Kasumi-1 (cell line): ENCODE measurements at regions not wholly inside any gene's neighbourhood (a gene's known extent, or its start where the extent isn't known, plus 50 kb on each side); places are given as distances from the start of the nearest gene placed in this dataset.
"Not testable (repeated sequence)": the region's sequence is repeated elsewhere in the genome, so short reads cannot be mapped to it uniquely, and the experiment has no call there.

ENCODE experiments used
- DNase-seq, 2 experiments: peaks; one replicate each; lab custom pipeline; 2025; lab: John Stamatoyannopoulos, UW

- DNase-seq: not testable (repeated sequence)
These were observed 75.1 kb downstream of the KBTBD2 start for GRCh38 chr7:32816409-32816948.

- DNase-seq: not testable (repeated sequence)
These were observed 76.8 kb downstream of the KBTBD2 start for GRCh38 chr7:32814779-32815178.

- DNase-seq: no peak
These were observed 81.7 kb downstream of the KBTBD2 start for GRCh38 chr7:32809871-32810270.

DNA sequence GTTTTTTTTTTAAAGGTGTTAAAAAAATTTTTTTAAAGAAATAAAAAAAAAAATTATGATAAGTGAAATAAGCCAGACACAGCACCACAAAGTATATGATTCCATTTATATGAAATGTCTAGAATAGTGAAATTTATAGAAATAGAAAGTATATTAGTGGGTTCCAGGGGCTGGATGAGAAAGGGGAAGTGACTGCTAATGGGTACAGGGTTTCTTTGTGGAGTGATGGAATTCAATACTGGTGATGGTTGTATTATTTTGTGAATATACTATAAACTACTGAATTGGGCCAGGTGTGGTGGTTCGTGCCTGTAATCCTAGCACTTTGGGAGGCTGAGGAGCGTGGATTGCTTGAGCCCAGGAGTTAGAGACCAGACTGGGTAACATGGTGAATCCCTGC is 82.2 kb downstream of the KBTBD2 start:
- peak in 1 of 2 experiments; percentile 11 for DNase-seq

DNA sequence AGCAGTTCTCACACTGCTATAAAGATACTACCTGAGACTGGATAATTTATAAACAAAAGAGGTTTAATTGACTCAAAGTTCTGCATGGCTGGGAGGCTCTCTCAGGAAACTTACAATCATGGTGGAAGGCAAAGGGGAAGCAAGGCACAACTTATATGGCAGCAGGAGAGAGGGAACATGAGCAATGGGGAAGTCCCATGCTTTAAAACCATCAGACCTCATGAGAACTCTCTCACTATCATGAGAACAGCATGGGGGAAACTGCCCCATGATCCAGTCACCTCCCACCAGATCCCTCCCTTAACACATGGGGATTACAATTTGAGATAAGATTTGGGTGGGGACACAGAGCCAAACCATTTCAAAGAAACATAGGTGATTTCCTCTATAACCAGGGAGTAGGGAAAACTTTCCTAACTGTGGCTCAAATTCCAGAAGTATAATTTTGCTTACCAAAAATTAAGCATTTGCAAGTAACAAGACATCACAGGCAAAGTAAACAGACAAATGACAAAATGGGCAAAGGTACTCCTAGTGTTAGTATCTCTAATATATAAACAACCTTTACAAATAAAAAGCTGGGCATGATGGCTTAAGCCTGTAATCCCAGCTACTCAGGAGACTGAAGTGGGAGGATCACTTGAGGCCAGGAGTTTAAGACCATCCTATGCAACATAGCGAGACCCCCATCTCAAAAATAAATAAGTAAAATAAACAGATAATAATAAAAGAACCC is 88.0 kb downstream of the KBTBD2 start:
- DNase-seq: no peak

DNA sequence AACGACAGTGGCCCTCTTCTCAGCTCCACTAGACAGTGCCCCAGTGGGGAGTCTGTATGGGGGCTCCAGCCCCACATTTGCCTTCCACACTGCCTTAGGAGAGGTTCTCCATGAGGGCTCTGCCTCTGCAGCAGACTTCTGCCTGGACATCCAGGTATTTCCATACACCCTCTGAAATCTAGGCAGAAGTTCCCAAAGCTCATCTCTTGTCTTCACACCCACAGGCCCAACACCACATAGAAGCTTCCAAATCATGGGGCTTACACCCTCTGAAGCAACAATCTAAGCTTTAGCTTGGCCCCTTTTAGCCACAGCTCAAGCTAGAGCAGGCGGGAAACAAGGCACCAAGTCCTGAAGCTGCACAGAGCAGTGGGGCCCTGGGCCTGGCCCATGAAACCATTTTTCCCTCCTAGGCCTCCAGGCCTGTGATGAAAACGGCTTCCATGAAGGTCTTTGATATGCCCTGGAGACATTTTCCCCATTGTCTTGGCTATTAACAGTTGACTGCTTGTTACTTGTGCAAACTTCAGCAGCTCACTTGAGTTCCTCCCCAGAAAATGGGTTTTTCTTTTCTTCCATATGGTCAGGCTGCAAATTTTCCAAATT is 89.2 kb downstream of the KBTBD2 start:
- DNase-seq: no peak

GRCh38 chr7:32793053-32793452 is 98.5 kb downstream of the KBTBD2 start:
- not testable (repeated sequence) for DNase-seq

GRCh38 chr7:32790766-32791430 is 100.7 kb downstream of the KBTBD2 start:
- not testable (repeated sequence) for DNase-seq

GRCh38 chr7:32789266-32789665 is 102.3 kb downstream of the KBTBD2 start:
- not testable (repeated sequence) for DNase-seq

GRCh38 chr7:32788174-32788573 is 103.4 kb downstream of the KBTBD2 start:
- DNase-seq: not testable (repeated sequence)

DNA sequence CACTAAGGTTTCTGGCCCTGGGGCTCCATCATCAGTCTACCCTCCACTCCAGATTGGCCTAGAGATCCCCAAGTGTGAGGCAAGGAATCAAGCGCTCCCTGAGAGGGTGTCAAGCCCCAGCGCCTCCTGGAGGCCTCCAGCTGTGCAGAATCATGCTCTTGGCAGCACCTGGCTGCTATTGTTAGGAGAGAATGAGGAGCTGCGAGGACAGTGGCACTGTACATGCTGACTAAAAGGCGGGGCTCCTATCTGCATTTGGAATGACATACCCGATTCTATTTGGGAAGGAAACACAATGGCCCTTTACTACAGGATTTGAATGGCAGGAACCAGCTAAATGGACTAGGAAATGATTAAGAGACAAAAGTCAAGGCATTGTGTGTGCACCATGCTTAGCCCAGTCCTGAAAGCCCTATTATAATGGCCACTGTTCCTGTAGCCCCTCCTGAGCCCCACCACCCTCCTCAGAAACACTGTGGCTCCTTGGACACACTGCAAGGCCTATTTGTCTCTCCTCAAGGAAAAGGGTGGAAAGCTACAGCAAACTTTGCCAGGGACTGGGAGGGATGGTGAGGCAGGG is 106.1 kb downstream of the KBTBD2 start:
- not testable (repeated sequence) for DNase-seq

- DNase-seq: not testable (repeated sequence)
These were observed 111.7 kb downstream of the KBTBD2 start for GRCh38 chr7:32779895-32780294.

- no peak for DNase-seq
These were observed 112.4 kb downstream of the KBTBD2 start for GRCh38 chr7:32779167-32779566.

GRCh38 chr7:32777041-32777666 is 114.4 kb downstream of the KBTBD2 start:
- DNase-seq: not testable (repeated sequence)

DNA sequence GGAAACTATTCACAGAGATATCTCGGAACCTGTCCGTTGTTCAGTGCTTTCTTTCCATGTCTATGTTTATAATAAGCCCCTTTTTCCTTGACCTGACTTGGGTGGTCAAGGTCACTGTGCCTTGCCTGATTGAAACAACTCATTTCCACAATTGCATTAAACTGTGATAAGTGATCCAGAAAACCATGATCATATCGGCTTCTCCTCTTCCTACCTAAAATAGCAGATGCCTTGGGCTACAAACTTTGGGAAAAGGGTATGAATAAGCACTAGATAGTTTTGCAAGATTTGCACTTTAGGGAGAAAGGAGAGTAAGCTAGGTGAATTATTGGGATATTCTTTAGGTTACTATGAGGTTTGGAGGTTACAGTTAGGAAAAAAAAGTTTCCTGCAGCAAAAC is 115.2 kb downstream of the KBTBD2 start:
- DNase-seq: not testable (repeated sequence)

DNA sequence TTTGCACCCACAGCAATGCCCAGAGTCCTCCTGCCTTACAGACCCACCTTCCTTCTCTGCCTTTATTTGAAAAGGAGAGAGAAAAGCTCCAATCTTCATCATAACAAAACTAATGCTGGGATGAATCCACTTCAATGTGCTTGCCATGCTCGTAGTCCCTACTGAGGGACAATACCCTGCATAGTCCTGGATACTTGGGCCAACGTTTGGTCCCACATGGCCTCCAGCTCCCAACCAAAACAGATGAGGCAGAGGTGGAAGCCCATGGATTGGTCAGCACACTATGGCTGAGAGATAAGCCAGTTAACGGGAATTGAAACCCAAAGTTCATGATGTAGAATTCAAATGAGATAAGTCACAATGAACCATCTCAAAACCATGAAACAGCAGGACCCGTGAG is 115.8 kb downstream of the KBTBD2 start:
- not testable (repeated sequence) for DNase-seq

- DNase-seq: no peak
These were observed 117.0 kb downstream of the KBTBD2 start for GRCh38 chr7:32774541-32774951.

DNA sequence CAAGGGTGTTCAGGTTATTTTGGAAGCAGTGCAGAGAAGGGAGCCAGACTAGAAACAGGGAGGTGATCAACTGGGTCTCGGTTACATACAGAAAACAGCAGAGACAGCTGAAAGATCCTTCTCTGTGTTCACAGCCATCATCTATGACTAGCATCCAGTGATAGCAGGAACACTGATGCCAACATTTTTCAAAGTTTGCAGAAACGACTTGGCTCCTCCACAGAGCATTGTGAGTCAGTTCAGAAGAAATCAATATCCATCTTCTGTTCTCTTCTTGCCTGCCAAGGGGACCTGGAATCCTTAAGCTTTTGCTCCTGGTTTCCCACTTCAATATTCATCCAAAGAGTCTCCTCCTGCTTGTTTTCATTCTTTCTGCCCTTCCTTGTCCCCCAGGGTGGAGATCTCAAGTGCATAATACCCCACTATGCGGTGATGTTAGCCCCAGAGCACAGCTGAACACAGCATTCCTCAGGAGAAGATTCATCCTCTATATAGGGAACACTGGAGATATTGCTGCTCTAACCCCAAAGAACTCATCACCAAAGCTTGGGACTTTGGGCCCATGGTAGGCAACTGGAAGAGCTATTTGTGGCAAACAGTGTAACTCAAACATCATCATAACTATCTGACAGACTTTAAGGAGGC is 122.6 kb downstream of the KBTBD2 start:
- DNase-seq: not testable (repeated sequence)

GRCh38 chr7:32768338-32768737 is 123.2 kb downstream of the KBTBD2 start:
- not testable (repeated sequence) for DNase-seq

- peak; percentile 49 to 70 for DNase-seq
These were observed 125.8 kb downstream of the KBTBD2 start for GRCh38 chr7:32765649-32766251.

GRCh38 chr7:32765185-32765584 is 126.4 kb downstream of the KBTBD2 start:
- no peak for DNase-seq
